PFSK-1 (cell line): ENCODE measurements at regions not wholly inside any gene's neighbourhood (a gene's known extent, or its start where the extent isn't known, plus 50 kb on each side); places are given as distances from the start of the nearest gene placed in this dataset.

Experiments
- POLR2AphosphoS5 ChIP-seq: IDR thresholded peaks from 2 replicates; pipeline ENCODE4 v1.6.1; 2012; ENCODE audit warnings: low read depth, mild to moderate bottlenecking, control low read depth, low read length, moderate library complexity
- TF ChIP-seq, protein P1 (sequence below), 2 experiments: IDR thresholded peaks; 2 replicates each; pipeline versions ENCODE4 v1.6.1 to v1.8.0; 2011 to 2012; ENCODE audit warnings: low read depth in 2 of 2, low read length in 2 of 2, control low read depth in 1 of 2, inconsistent platforms in 1 of 2, mild to moderate bottlenecking in 1 of 2, moderate library complexity in 1 of 2; ENCODE audit not compliant: insufficient read depth in 1 of 2

DNA sequence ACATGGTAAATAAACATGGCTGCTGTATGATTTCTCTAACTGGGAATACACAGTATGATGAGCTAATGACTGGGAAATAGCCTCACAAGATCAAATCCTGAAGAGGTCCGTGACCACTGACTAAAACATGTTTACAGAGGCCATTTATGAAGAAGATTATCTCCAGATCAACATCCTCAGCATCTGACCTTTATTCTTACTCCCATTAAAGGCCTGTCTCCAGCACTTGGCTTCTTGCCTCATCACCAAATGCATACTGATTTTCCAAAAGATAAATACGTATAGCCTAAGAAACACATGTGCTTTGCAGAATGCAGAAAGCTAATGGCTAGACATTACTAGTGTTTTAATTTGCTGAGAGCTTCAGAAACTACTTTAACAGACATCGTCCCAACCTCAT, 108.0 kb upstream of the TSLP start:
- TF ChIP-seq POLR2AphosphoS5 = no peak
- TF ChIP-seq, protein P1, sequence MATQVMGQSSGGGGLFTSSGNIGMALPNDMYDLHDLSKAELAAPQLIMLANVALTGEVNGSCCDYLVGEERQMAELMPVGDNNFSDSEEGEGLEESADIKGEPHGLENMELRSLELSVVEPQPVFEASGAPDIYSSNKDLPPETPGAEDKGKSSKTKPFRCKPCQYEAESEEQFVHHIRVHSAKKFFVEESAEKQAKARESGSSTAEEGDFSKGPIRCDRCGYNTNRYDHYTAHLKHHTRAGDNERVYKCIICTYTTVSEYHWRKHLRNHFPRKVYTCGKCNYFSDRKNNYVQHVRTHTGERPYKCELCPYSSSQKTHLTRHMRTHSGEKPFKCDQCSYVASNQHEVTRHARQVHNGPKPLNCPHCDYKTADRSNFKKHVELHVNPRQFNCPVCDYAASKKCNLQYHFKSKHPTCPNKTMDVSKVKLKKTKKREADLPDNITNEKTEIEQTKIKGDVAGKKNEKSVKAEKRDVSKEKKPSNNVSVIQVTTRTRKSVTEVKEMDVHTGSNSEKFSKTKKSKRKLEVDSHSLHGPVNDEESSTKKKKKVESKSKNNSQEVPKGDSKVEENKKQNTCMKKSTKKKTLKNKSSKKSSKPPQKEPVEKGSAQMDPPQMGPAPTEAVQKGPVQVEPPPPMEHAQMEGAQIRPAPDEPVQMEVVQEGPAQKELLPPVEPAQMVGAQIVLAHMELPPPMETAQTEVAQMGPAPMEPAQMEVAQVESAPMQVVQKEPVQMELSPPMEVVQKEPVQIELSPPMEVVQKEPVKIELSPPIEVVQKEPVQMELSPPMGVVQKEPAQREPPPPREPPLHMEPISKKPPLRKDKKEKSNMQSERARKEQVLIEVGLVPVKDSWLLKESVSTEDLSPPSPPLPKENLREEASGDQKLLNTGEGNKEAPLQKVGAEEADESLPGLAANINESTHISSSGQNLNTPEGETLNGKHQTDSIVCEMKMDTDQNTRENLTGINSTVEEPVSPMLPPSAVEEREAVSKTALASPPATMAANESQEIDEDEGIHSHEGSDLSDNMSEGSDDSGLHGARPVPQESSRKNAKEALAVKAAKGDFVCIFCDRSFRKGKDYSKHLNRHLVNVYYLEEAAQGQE (IDR thresholded peaks at IDR 0.05; ENCODE audit: insufficient read depth in 1 of 2, low read depth in 2 of 2, low read length in 2 of 2) = no peak
